NCI-H2029 (cell line): ENCODE measurements at regions not wholly inside any gene's neighbourhood (a gene's known extent, or its start where the extent isn't known, plus 50 kb on each side); places are given as distances from the start of the nearest gene placed in this dataset.
"Not testable (repeated sequence)": the region's sequence is repeated elsewhere in the genome, so short reads cannot be mapped to it uniquely, and the experiment has no call there.

Experiments
- DNase-seq: peaks from one replicate; lab custom pipeline; 2025; lab: John Stamatoyannopoulos, UW

- DNase-seq: not testable (repeated sequence)
These were observed 213.2 kb downstream of the BANP start for GRCh38 chr16:88164196-88165039.

- DNase-seq: not testable (repeated sequence)
These were observed 213.9 kb downstream of the BANP start for GRCh38 chr16:88165040-88165544.

- DNase-seq: not testable (repeated sequence)
These were observed 214.4 kb downstream of the BANP start for GRCh38 chr16:88165683-88166082.

GRCh38 chr16:88166209-88166773 lies 215.1 kb downstream of the BANP start:
- DNase-seq: not testable (repeated sequence)

GRCh38 chr16:88167798-88168556 lies 214.8 kb upstream of the ZNF469 start:
- not testable (repeated sequence) for DNase-seq

GRCh38 chr16:88168557-88168949 lies 214.2 kb upstream of the ZNF469 start:
- peak; percentile 62 for DNase-seq

GRCh38 chr16:88169136-88169830 lies 213.5 kb upstream of the ZNF469 start:
- not testable (repeated sequence) for DNase-seq

- DNase-seq: not testable (repeated sequence)
These were observed 213.0 kb upstream of the ZNF469 start for GRCh38 chr16:88169831-88170165.

GRCh38 chr16:88170528-88170991 lies 212.2 kb upstream of the ZNF469 start:
- no peak for DNase-seq

- not testable (repeated sequence) for DNase-seq
These were observed 211.6 kb upstream of the ZNF469 start for GRCh38 chr16:88171126-88171525.

- DNase-seq: not testable (repeated sequence)
These were observed 206.6 kb upstream of the ZNF469 start for GRCh38 chr16:88176184-88176583.

- not testable (repeated sequence) for DNase-seq
These were observed 206.1 kb upstream of the ZNF469 start for GRCh38 chr16:88176591-88177180.

GRCh38 chr16:88178251-88178650 lies 204.5 kb upstream of the ZNF469 start:
- not testable (repeated sequence) for DNase-seq

- not testable (repeated sequence) for DNase-seq
These were observed 203.9 kb upstream of the ZNF469 start for GRCh38 chr16:88178896-88179295.

- DNase-seq: not testable (repeated sequence)
These were observed 199.5 kb upstream of the ZNF469 start for GRCh38 chr16:88182967-88183881.

GRCh38 chr16:88184053-88184452 lies 198.7 kb upstream of the ZNF469 start:
- DNase-seq: not testable (repeated sequence)

- DNase-seq: not testable (repeated sequence)
These were observed 198.0 kb upstream of the ZNF469 start for GRCh38 chr16:88184566-88185355.

GRCh38 chr16:88185406-88185805 lies 197.4 kb upstream of the ZNF469 start:
- not testable (repeated sequence) for DNase-seq
